Fibroblast of the conjunctiva (primary cell): ENCODE measurements at regions not wholly inside any gene's neighbourhood (a gene's known extent, or its start where the extent isn't known, plus 50 kb on each side); places are given as distances from the start of the nearest gene placed in this dataset.

Source experiments
- DNase-seq: peaks from one replicate; pipeline ENCODE4 v3.0.0-alpha.2; 2010; ENCODE audit warnings: low read depth

- DNase-seq = no peak
These were observed 134.2 kb upstream of the SPRED2 start for GRCh38 chr2:65566617-65567016.

- no peak for DNase-seq
These were observed 133.3 kb upstream of the SPRED2 start for GRCh38 chr2:65565681-65566080.

- DNase-seq = no peak
These were observed 131.9 kb upstream of the SPRED2 start for GRCh38 chr2:65564299-65564698.

- DNase-seq = no peak
These were observed 130.5 kb upstream of the SPRED2 start for GRCh38 chr2:65562890-65563289.

DNA sequence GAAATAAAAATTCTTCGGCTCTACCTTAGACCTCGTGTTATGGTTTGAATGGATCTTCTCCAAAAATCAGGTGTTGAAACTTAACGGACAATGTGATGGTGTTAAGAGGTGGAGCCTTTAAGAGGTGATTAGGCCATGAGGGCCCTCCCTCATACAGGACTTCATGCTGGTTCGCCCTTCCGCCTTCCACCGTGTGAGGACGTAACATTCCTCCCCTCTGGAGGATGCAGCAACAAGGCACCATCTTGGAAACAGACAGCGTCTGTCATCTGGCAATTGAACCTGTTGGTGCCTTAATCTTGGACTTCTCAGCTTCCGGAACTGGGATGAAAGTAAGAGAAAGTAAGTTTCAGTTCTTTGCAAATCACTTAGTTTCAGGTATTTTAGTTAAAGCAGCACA is 126.3 kb upstream of the SPRED2 start:
- no peak for DNase-seq

- no peak for DNase-seq
These were observed 125.5 kb upstream of the SPRED2 start for GRCh38 chr2:65557616-65558573.

- DNase-seq = no peak
These were observed 122.6 kb upstream of the SPRED2 start for GRCh38 chr2:65554765-65555591.

DNA sequence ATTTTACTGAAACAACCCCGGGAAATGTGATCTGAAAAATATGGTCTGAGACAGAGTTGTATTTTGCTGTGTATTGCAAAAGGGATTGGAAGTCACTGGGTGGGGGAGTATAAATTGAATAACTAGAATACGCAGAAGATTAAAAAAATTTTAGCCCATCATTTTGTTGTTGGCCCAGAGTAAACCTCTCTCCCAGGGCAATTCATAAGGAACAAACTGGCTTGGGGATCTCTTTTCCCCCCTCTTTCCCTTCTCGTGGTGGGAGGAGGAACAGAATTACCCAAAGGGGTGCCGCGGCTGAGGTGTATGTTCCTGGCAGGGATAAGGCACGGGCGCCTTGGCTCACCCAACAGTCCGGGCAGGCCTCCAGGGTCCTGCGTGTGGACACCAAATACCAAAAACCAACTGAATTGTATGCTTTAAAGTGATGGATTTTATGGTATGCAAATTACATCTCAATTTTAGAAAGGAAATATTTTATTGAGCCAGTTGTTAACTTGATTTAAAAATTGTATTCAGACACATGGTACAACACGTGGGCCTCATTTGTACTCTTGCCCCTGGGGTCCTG is 121.2 kb upstream of the SPRED2 start:
- no peak for DNase-seq

GRCh38 chr2:65551528-65551927 is 119.1 kb upstream of the SPRED2 start:
- DNase-seq = no peak

DNA sequence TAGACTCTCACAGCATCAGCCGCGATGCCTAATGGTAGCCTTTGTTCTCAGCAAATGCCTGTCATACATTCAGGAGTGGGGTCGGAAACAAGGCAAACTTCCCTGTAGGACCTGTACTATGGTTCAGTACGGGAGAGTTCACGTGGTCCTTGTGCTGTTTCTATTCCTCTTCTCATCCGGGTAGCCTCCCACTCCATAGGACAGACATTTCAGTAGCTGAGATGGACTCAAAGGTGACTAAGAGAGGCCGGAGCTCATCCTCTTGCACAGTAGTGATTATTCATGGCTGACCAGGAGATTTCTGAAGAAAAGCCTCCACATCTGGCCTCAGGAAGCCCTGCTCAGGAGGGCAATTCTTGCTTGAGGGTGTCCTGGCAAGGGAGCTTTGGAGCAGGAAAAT is 117.8 kb upstream of the SPRED2 start:
- no peak for DNase-seq

- DNase-seq = no peak
These were observed 117.2 kb upstream of the SPRED2 start for GRCh38 chr2:65549631-65550030.

GRCh38 chr2:65549257-65549627 is 116.8 kb upstream of the SPRED2 start:
- DNase-seq = no peak

GRCh38 chr2:65548576-65549256 is 116.3 kb upstream of the SPRED2 start:
- DNase-seq = no peak

DNA sequence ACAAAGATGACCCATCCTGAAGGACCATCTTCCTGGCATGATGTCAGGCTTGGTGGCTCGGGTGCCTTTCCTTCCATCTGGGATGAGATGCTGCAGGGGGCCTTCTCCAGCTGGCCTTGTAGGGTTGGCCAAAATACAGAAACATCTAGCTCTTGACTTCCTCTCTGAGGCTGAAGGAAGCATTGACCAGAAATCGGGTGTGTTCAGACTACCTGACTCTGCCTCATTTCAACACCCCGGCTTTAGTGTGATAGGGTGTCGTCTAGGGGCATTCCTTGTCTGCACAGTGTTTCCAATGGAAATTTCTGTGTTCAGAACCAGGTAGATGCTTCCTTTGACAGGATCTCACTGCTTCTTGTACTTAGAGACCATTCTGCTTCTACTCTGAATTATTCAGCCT is 115.7 kb upstream of the SPRED2 start:
- DNase-seq = no peak

- no peak for DNase-seq
These were observed 113.7 kb upstream of the SPRED2 start for GRCh38 chr2:65545837-65546805.

DNA sequence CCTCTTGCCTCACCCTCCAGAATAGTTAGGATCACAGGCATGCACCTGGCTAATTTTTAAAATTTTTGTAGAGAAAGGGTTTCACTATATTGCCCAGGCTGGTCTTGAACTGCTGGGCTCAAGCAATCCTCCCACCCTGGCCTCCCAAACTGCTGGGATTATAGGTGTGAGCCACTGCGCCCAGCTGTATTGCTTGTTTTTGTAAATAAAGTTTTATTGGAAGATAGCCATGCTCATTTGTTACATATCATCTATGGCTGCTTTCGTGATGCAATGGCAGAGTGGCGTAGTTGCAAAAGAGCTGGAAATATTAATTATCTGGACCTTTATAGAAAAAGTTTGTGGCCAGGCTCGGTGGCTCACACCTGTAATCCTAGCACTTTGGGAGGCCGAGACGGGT is 109.4 kb upstream of the SPRED2 start:
- no peak for DNase-seq

- DNase-seq = no peak
These were observed 107.2 kb upstream of the SPRED2 start for GRCh38 chr2:65539633-65540032.

- peak; percentile 16 for DNase-seq
These were observed 105.4 kb upstream of the SPRED2 start for GRCh38 chr2:65537651-65538385.

- DNase-seq = no peak
These were observed 104.2 kb upstream of the SPRED2 start for GRCh38 chr2:65536596-65536995.

DNA sequence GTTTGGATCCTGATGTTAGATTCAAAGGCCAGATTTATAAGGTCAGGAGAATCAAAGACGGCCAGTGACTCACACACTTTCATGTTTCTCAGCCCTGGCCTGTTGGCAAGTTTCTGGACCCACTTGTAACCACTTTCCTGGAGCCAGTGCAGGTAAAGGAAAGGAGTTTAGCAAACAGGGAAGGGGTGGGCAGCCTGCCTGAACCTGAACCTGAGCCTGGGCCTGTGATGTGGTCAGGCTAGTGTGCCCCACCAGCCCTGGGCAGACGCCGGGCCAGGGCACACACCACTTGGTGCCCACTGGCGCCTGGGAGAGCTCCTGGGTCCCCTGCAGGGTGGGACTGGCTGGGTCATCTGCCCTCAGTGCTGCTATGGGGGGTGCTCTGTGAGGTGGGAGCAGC is 100.5 kb upstream of the SPRED2 start:
- DNase-seq = no peak
